Endothelial cell of umbilical vein (primary cell): ENCODE measurements at regions not wholly inside any gene's neighbourhood (a gene's known extent, or its start where the extent isn't known, plus 50 kb on each side); places are given as distances from the start of the nearest gene placed in this dataset.

Source experiments
- BruUV-seq: library from RNA; stranded (reverse); fragments of 400-500 nt; replicated peaks from 2 replicates; lab custom pipeline; 2021; lab: Mats Ljungman, UMichigan
- CTCF ChIA-PET: fragments of 300-600, 350-600 bp; sonication (Branson Sonifier 250); formaldehyde crosslinking; loops from one replicate; lab custom pipeline; 2021; ENCODE audit warnings: antibody characterized with exemption, inconsistent platforms; lab: Charles Lee
- POLR2A ChIA-PET: fragments of 300-600, 350-600 bp; sonication (Branson Sonifier 250); formaldehyde crosslinking; loops from one replicate; lab custom pipeline; 2021; ENCODE audit warnings: antibody characterized with exemption, inconsistent platforms; lab: Charles Lee
- DNase-seq: peaks from one replicate; pipeline ENCODE4 v3.0.0-alpha.2; 2011; ENCODE audit warnings: low read depth, low spot score
- FAIRE-seq: peaks from 2 replicates; lab custom pipeline; 2011; peaks lifted over from hg19 to GRCh38; lab: Jason Lieb, UNC
- H2AFZ ChIP-seq: 2 replicates; pipeline ENCODE4 v1.6.0; 2012; ENCODE audit warnings: low read depth, low read length, control low read depth, inconsistent platforms
- H3K27ac ChIP-seq: 2 replicates; pipeline ENCODE4 v1.5.1; 2011; ENCODE audit warnings: low read depth, mild to moderate bottlenecking, control low read depth, low read length, moderate library complexity; ENCODE audit not compliant: insufficient read depth
- H3K27me3 ChIP-seq, 2 experiments: 2 replicates each; pipeline versions ENCODE4 v1.6.0 to v1.6.1; 2011; ENCODE audit warnings: low read length in 2 of 2, mixed read lengths in 1 of 2; ENCODE audit not compliant: control insufficient read depth in 2 of 2, insufficient read depth in 2 of 2
- H3K36me3 ChIP-seq, 2 experiments: 2 replicates in 1 of 2; 3 replicates in 1 of 2; pipeline ENCODE4 v1.5.1; 2011; ENCODE audit warnings: low read length in 2 of 2, mild to moderate bottlenecking in 1 of 2, moderate library complexity in 1 of 2; ENCODE audit not compliant: control insufficient read depth in 2 of 2, insufficient read depth in 2 of 2; ENCODE audit errors: extremely low read depth in 1 of 2
- H3K4me1 ChIP-seq: 3 replicates; pipeline ENCODE4 v1.5.1; 2011; ENCODE audit warnings: mild to moderate bottlenecking, low read length; ENCODE audit not compliant: control insufficient read depth, insufficient read depth; ENCODE audit errors: extremely low read depth
- H3K4me2 ChIP-seq: 2 replicates; pipeline ENCODE4 v1.6.1; 2011; ENCODE audit warnings: low read length, control low read depth, mixed read lengths; ENCODE audit not compliant: insufficient read depth
- H3K4me3 ChIP-seq, 3 experiments: fragments of 200-600 bp in 1 of 3; sonication (generic), shearing (Covaris generic) in 1 of 3; replicated peaks in 1 of 3; 2 replicates each; pipeline ENCODE4 v1.5.1; 2011 to 2016; ENCODE audit warnings: control low read depth in 3 of 3, low read length in 3 of 3, mild to moderate bottlenecking in 2 of 3, inconsistent platforms in 1 of 3, low read depth in 1 of 3, moderate library complexity in 1 of 3; ENCODE audit not compliant: insufficient read depth in 1 of 3
- H3K79me2 ChIP-seq: 2 replicates; pipeline ENCODE4 v1.6.0; 2012; ENCODE audit warnings: low read length, inconsistent platforms; ENCODE audit not compliant: control insufficient read depth, insufficient read depth
- H3K9ac ChIP-seq: replicated peaks from 2 replicates; pipeline ENCODE3; 2011; ENCODE audit warnings: low read length, control low read depth; ENCODE audit not compliant: insufficient read depth; ENCODE audit errors: extremely low read depth
- H3K9me1 ChIP-seq: replicated peaks from 3 replicates; pipeline ENCODE4 v1.6.0; 2011; ENCODE audit warnings: mild to moderate bottlenecking, low read length; ENCODE audit not compliant: control insufficient read depth, insufficient read depth; ENCODE audit errors: extremely low read depth
- H3K9me3 ChIP-seq: replicated peaks from 2 replicates; pipeline ENCODE4 v1.5.1; 2012; ENCODE audit warnings: low read length, inconsistent platforms; ENCODE audit not compliant: control insufficient read depth, insufficient read depth
- H4K20me1 ChIP-seq: replicated peaks from 2 replicates; pipeline ENCODE3; 2011; ENCODE audit warnings: mild to moderate bottlenecking, low read length; ENCODE audit not compliant: control insufficient read depth, insufficient read depth; ENCODE audit errors: extremely low read depth
- CTCF ChIP-seq, 2 donors: IDR thresholded peaks; 1 replicate in 1 of 2; 2 replicates in 1 of 2; pipeline ENCODE4 v1.5.1; 2011; ENCODE audit warnings: low read length in 2 of 2, mild to moderate bottlenecking in 2 of 2, moderate library complexity in 2 of 2, control low read depth in 1 of 2, inconsistent platforms in 1 of 2, low read depth in 1 of 2; ENCODE audit not compliant: insufficient read depth in 1 of 2; ENCODE audit errors: extremely low read depth in 1 of 2
- EZH2 ChIP-seq: IDR thresholded peaks from 2 replicates; pipeline ENCODE4 v1.6.1; 2012; ENCODE audit warnings: borderline replicate concordance, low read depth, mild to moderate bottlenecking, moderate library complexity, low read length, inconsistent platforms; ENCODE audit not compliant: severe bottlenecking
- FOS ChIP-seq: IDR thresholded peaks from 2 replicates; pipeline ENCODE4 v1.6.1; 2011; ENCODE audit warnings: mild to moderate bottlenecking, low read length, moderate library complexity, borderline replicate concordance; ENCODE audit not compliant: insufficient read depth
- GATA2 ChIP-seq: IDR thresholded peaks from 2 replicates; pipeline ENCODE4 v1.7.0; 2011; ENCODE audit warnings: low read depth, mild to moderate bottlenecking, moderate library complexity, mixed read lengths, low read length; ENCODE audit not compliant: insufficient read length, insufficient read depth
- JUN ChIP-seq: IDR thresholded peaks from 2 replicates; pipeline ENCODE4 v1.6.1; 2011; ENCODE audit warnings: borderline replicate concordance, low read depth; ENCODE audit not compliant: insufficient read length, insufficient read depth
- MAX ChIP-seq: IDR thresholded peaks from 2 replicates; pipeline ENCODE4 v1.6.1; 2011; ENCODE audit not compliant: insufficient read depth, insufficient read length
- MYC ChIP-seq: IDR thresholded peaks from one replicate; pipeline ENCODE4 v1.6.1; 2011; ENCODE audit warnings: mild to moderate bottlenecking, low read depth, low read length
- POLR2A ChIP-seq: IDR thresholded peaks from 2 replicates; pipeline ENCODE4 v1.6.1; 2012; ENCODE audit warnings: low read depth, mild to moderate bottlenecking, control low read depth, low read length
- POLR2AphosphoS5 ChIP-seq: IDR thresholded peaks from 2 replicates; pipeline ENCODE4 v1.6.1; 2012; ENCODE audit warnings: low read depth, mild to moderate bottlenecking, control low read depth, low read length, moderate library complexity; ENCODE audit not compliant: insufficient read depth
- dilution Hi-C: fragments of 300-500 bp; cut with MboI; formaldehyde crosslinking; loops from one replicate; pipeline ENCODE4 v1.15.0; 2019; ENCODE audit warnings: low sequenced_read_pairs; ENCODE audit not compliant: extremely low pct_ligation_motif_present
- intact Hi-C: fragments of 100-400 bp; cut with micrococcal nuclease; formaldehyde crosslinking; loops from one replicate; pipeline ENCODE4 v1.10.0; 2022

GRCh38 chr17:69869667-69870066, 205.4 kb upstream of the KCNJ16 start:
- Histone ChIP-seq H3K9me1 (no peaks in the 10 kb centered on the region), H3K9me3 (no peaks in the 10 kb centered on the region), H3K36me3 (no peaks in the 10 kb centered on the region), H3K79me2 (no peaks in the 10 kb centered on the region), H2AFZ (no peak overlapping the region), H4K20me1 (no peaks in the 10 kb centered on the region), H3K4me1 (peaks cover 33% of the 10 kb centered on the region), H3K4me3 (no peak overlapping the region), H3K27me3 (no peaks in the 10 kb centered on the region), H3K4me2 (peak overlapping the region; percentile 17), H3K9ac (no peak overlapping the region), H3K27ac (no peak overlapping the region)
- ChIA-PET POLR2A (interaction anchor here (0.6 kb wide), 1 partner anchor 28 kb away, joined by 3 read pairs; no protein-coding TSS in a partner anchor), CTCF (interaction anchor here (0.6 to 2.0 kb wide), 2 partner anchors 275 to 682 kb away, joined by 3 to 8 read pairs; no protein-coding TSS in a partner anchor)
- peak; percentile 35 for FAIRE-seq
- TF ChIP-seq POLR2A (no peak), MYC (no peak), MAX (no peak), GATA2 (no peak), CTCF (IDR thresholded peaks at IDR 0.05; ENCODE audit: extremely low read depth in 1 of 2, insufficient read depth in 1 of 2, low read depth in 1 of 2, low read length in 2 of 2) (no peak), POLR2AphosphoS5 (no peak), JUN (no peak), EZH2 (no peak), FOS (no peak)
- dilution Hi-C loops (no loop called here), intact Hi-C loops (loop anchor here (1.0 to 5.0 kb wide), 9 partner anchors 12 to 753 kb away; no protein-coding TSS in a partner anchor)
- DNase-seq, result no peak
- BruUV-seq, result TSS peak; percentile 24
